Neural crest cell (in vitro differentiated cells): ENCODE measurements at regions not wholly inside any gene's neighbourhood (a gene's known extent, or its start where the extent isn't known, plus 50 kb on each side); places are given as distances from the start of the nearest gene placed in this dataset.

Source experiments
- DNase-seq: peaks from one replicate; pipeline ENCODE4 v3.0.0; 2021; ENCODE audit warnings: low read depth, mixed read lengths, low spot score
- H3K27ac Mint-ChIP-seq: one replicate; pipeline ENCODE4 v1.8.0; 2021; ENCODE audit warnings: mild to moderate bottlenecking, mixed read lengths; ENCODE audit not compliant: unreplicated experiment
- H3K27me3 Mint-ChIP-seq: 2 replicates; pipeline ENCODE4 v1.8.0; 2021; ENCODE audit warnings: low read depth, mild to moderate bottlenecking, mixed read lengths
- H3K36me3 Mint-ChIP-seq: 2 replicates; pipeline ENCODE4 v1.8.0; 2021; ENCODE audit warnings: low read depth, mild to moderate bottlenecking, mixed read lengths
- H3K4me1 Mint-ChIP-seq: 2 replicates; pipeline ENCODE4 v1.8.0; 2021; ENCODE audit warnings: mixed read lengths
- H3K4me3 Mint-ChIP-seq: one replicate; pipeline ENCODE4 v1.8.0; 2021; ENCODE audit warnings: mild to moderate bottlenecking, mixed read lengths
- H3K9me3 Mint-ChIP-seq: 2 replicates; pipeline ENCODE4 v1.8.0; 2021; ENCODE audit warnings: mixed read lengths
- CTCF ChIP-seq: fragments of 200-600 bp; sonication (generic); conservative IDR thresholded peaks from 2 replicates; pipeline ENCODE4 v1.5.0; 2021; ENCODE audit warnings: antibody characterized with exemption, mild to moderate bottlenecking

- H3K4me3 Mint-ChIP-seq: no peak overlapping the region
- no peaks in the 10 kb centered on the region for H3K9me3 Mint-ChIP-seq
- no peak overlapping the region for H3K27ac Mint-ChIP-seq
- no peaks in the 10 kb centered on the region for H3K27me3 Mint-ChIP-seq
- H3K4me1 Mint-ChIP-seq: peaks cover 29% of the 10 kb centered on the region
- no peaks in the 10 kb centered on the region for H3K36me3 Mint-ChIP-seq
- TF ChIP-seq CTCF: no peak
- DNase-seq: no peak
Measured at GRCh38 chr2:8572712-8573233, 109.1 kb upstream of the ID2 start.

GRCh38 chr2:8573234-8573941, 108.5 kb upstream of the ID2 start:
- Mint-ChIP-seq H3K4me3 (no peak overlapping the region), H3K27me3 (no peaks in the 10 kb centered on the region), H3K4me1 (peaks cover 29% of the 10 kb centered on the region), H3K36me3 (no peaks in the 10 kb centered on the region), H3K27ac (no peak overlapping the region), H3K9me3 (no peaks in the 10 kb centered on the region)
- TF ChIP-seq CTCF: no peak
- no peak for DNase-seq

GRCh38 chr2:8573942-8574195, 108.0 kb upstream of the ID2 start:
- no peak for TF ChIP-seq CTCF
- Mint-ChIP-seq H3K4me1 (peaks cover 29% of the 10 kb centered on the region), H3K27me3 (no peaks in the 10 kb centered on the region), H3K36me3 (no peaks in the 10 kb centered on the region), H3K27ac (no peak overlapping the region), H3K4me3 (no peak overlapping the region), H3K9me3 (no peaks in the 10 kb centered on the region)
- no peak for DNase-seq

- DNase-seq: no peak
- no peak overlapping the region for H3K27ac Mint-ChIP-seq
- H3K36me3 Mint-ChIP-seq: no peaks in the 10 kb centered on the region
- H3K27me3 Mint-ChIP-seq: no peaks in the 10 kb centered on the region
- no peaks in the 10 kb centered on the region for H3K9me3 Mint-ChIP-seq
- no peak overlapping the region for H3K4me3 Mint-ChIP-seq
- no peak for TF ChIP-seq CTCF
- peaks cover 32% of the 10 kb centered on the region for H3K4me1 Mint-ChIP-seq
Measured at GRCh38 chr2:8574196-8575037, 107.4 kb upstream of the ID2 start.

- no peaks in the 10 kb centered on the region for H3K27me3 Mint-ChIP-seq
- peak overlapping the region; percentile 37 for H3K27ac Mint-ChIP-seq
- TF ChIP-seq CTCF: no peak
- DNase-seq: no peak
- no peak overlapping the region for H3K4me3 Mint-ChIP-seq
- no peaks in the 10 kb centered on the region for H3K36me3 Mint-ChIP-seq
- peaks cover 35% of the 10 kb centered on the region for H3K4me1 Mint-ChIP-seq
- no peaks in the 10 kb centered on the region for H3K9me3 Mint-ChIP-seq
Measured at GRCh38 chr2:8575038-8575833, 106.6 kb upstream of the ID2 start.
